ENCODE measurements at regions not wholly inside any gene's neighbourhood (a gene's known extent, or its start where the extent isn't known, plus 50 kb on each side); places are given as distances from the start of the nearest gene placed in this dataset.

DNA sequence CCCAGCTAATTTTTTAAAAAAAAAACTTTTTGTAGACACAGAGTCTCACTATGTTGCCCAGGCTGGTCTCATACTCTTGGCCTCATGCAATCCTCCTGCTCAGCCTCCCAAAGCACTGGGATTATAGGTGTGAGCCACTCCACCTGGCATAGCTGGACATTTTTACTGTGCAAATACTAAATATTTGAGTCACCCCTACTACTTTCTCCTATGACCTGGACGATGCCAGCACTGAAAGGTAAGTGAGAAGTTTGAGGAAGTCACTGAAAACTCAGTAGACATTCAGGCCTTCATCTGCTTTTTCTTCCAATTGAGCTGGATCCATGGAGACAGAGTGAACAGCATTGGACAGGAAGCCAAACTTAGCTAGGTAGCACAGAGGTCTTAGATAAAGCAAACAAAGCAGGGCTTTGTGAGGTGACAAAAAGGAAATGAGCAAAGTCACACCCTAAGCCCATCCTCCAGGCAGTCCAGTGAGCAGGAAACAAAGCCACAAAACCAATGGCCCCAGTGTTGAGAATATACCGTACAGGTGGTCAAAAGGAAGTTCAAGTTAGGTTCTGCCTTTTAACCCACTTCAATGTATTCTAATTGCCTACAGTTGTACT is 192.6 kb upstream of the RASA1 start:
- intact Hi-C loops (cut with micrococcal nuclease) = loop anchor here (5.0 kb wide), 2 partner anchors 122 to 307 kb away; no protein-coding TSS in a partner anchor
- POLR2A ChIA-PET (ENCODE audit: unreplicated experiment) = no interaction called here

More for the DNA sequence above, 192.6 kb upstream of the RASA1 start:
- Histone ChIP-seq H3K36me3 (ENCODE audit: control insufficient read depth, insufficient read depth, low read length) (no peaks in the 10 kb centered on the region), H3K27me3 (ENCODE audit: control insufficient read depth, insufficient read depth, low read length) (no peaks in the 10 kb centered on the region), H3K27ac (ENCODE audit: insufficient read depth, low read length) (no peak overlapping the region), H3K9me3 (ENCODE audit: control insufficient read depth, insufficient read depth, low read length) (no peaks in the 10 kb centered on the region), H3K14ac (replicated peaks; ENCODE audit: low read depth, low read length) (no peak overlapping the region; the same call in 1 of the 2 replicates), H2AK5ac (ENCODE audit: low read depth, low read length) (0 out of 2 replicates have a peak overlapping the region, but pooled peaks have one; percentile 8), H3K4ac (ENCODE audit: low read depth, low read length) (no peak overlapping the region), H3K4me2 (ENCODE audit: low read depth, low read length) (no peak overlapping the region), H3K18ac (ENCODE audit: low read depth, low read length) (peak overlapping the region; percentile 59; the same call in 1 of the 2 replicates), H2BK5ac (ENCODE audit: low read depth, low read length, poor library complexity, severe bottlenecking) (no peak overlapping the region), H4K91ac (ENCODE audit: insufficient read depth, low read depth, low read length) (no peak overlapping the region; the same call in 1 of the 2 replicates), H3K4me1 (ENCODE audit: control insufficient read depth, insufficient read depth, low read length) (peaks cover 2% of the 10 kb centered on the region; the same call in 1 of the 2 replicates), H2AK9ac (replicated peaks; ENCODE audit: low read depth, low read length, poor library complexity) (no peak overlapping the region), H2BK20ac (ENCODE audit: low read depth, low read length) (no peak overlapping the region), H2BK15ac (ENCODE audit: low read depth, low read length) (no peak overlapping the region), H2AFZ (replicated peaks; ENCODE audit: low read length, poor library complexity) (peak overlapping the region; percentile 13), H4K20me1 (ENCODE audit: insufficient read depth, low read length) (no peaks in the 10 kb centered on the region), H2BK120ac (ENCODE audit: low read depth, low read length) (peak overlapping the region; percentile 16; the same call in 1 of the 2 replicates), H3K9ac (ENCODE audit: low read depth, low read length) (no peak overlapping the region), H3K4me3 (ENCODE audit: insufficient read depth, low read depth, low read length) (no peak overlapping the region), H3K23ac (ENCODE audit: low read depth, low read length) (no peak overlapping the region), H4K8ac (ENCODE audit: low read depth in 2 of 2, low read length in 2 of 2) (no peak overlapping the region), H4K5ac (ENCODE audit: low read depth, low read length) (no peak overlapping the region), H3K9me1 (ENCODE audit: insufficient read depth, low read length) (no peaks in the 10 kb centered on the region), H3K79me1 (ENCODE audit: low read depth in 1 of 2, low read length in 2 of 2) (no peaks in the 10 kb centered on the region), H3K56ac (ENCODE audit: extremely low read depth, insufficient read depth, low read length) (no peak overlapping the region)
- CTCF ChIA-PET = interaction anchor here (0.6 to 1.2 kb wide), 2 partner anchors 41 to 337 kb away, joined by 3 to 4 read pairs; no protein-coding TSS in a partner anchor
- ATAC-seq (ENCODE audit: low read depth) (no peak), DNase-seq (no peak)
- no TSS peak for BruUV-seq (replicated peaks)
- no CpG with 5 or more reads among the region's 2 CpGs for WGBS, 2 experiments (ENCODE audit: extremely low coverage in 2 of 2, insufficient read length in 1 of 2)
- dilution Hi-C loops (cut with HindIII; ENCODE audit: low sequenced_read_pairs, unreplicated experiment) (no loop called here), in situ Hi-C loops (cut with MboI; ENCODE audit: low sequenced_read_pairs) (loop anchor here (5.0 kb wide), 1 partner anchor 327 kb away; no protein-coding TSS in a partner anchor)
- TF ChIP-seq, protein P1, sequence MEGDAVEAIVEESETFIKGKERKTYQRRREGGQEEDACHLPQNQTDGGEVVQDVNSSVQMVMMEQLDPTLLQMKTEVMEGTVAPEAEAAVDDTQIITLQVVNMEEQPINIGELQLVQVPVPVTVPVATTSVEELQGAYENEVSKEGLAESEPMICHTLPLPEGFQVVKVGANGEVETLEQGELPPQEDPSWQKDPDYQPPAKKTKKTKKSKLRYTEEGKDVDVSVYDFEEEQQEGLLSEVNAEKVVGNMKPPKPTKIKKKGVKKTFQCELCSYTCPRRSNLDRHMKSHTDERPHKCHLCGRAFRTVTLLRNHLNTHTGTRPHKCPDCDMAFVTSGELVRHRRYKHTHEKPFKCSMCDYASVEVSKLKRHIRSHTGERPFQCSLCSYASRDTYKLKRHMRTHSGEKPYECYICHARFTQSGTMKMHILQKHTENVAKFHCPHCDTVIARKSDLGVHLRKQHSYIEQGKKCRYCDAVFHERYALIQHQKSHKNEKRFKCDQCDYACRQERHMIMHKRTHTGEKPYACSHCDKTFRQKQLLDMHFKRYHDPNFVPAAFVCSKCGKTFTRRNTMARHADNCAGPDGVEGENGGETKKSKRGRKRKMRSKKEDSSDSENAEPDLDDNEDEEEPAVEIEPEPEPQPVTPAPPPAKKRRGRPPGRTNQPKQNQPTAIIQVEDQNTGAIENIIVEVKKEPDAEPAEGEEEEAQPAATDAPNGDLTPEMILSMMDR (conservative IDR thresholded peaks at IDR 0.05; ENCODE audit: low read depth, low read length) = no peak
- TF ChIP-seq MAFK (IDR thresholded peaks at IDR 0.05; ENCODE audit: low read depth, low read length) = no peak
- TF ChIP-seq, protein P2, sequence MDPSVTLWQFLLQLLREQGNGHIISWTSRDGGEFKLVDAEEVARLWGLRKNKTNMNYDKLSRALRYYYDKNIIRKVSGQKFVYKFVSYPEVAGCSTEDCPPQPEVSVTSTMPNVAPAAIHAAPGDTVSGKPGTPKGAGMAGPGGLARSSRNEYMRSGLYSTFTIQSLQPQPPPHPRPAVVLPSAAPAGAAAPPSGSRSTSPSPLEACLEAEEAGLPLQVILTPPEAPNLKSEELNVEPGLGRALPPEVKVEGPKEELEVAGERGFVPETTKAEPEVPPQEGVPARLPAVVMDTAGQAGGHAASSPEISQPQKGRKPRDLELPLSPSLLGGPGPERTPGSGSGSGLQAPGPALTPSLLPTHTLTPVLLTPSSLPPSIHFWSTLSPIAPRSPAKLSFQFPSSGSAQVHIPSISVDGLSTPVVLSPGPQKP (IDR thresholded peaks at IDR 0.05; ENCODE audit: borderline replicate concordance, low read depth, low read length) = no peak
